NCI-H2107 (cell line): ENCODE measurements at regions not wholly inside any gene's neighbourhood (a gene's known extent, or its start where the extent isn't known, plus 50 kb on each side); places are given as distances from the start of the nearest gene placed in this dataset.

Experiments used
- DNase-seq: peaks from one replicate; lab custom pipeline; 2025; lab: John Stamatoyannopoulos, UW

GRCh38 chr6:154885214-154885613, 109.9 kb upstream of the TIAM2 start:
- no peak for DNase-seq

- no peak for DNase-seq
Observed at GRCh38 chr6:154886016-154886415, 109.1 kb upstream of the TIAM2 start.

- DNase-seq = no peak
Observed at GRCh38 chr6:154886471-154886870, 108.6 kb upstream of the TIAM2 start.

GRCh38 chr6:154887051-154887450, 108.1 kb upstream of the TIAM2 start:
- DNase-seq = no peak

- DNase-seq = no peak
Observed at GRCh38 chr6:154888421-154889295, 106.5 kb upstream of the TIAM2 start.

GRCh38 chr6:154890874-154891273, 104.2 kb upstream of the TIAM2 start:
- DNase-seq = no peak

GRCh38 chr6:154891901-154892300, 103.2 kb upstream of the TIAM2 start:
- no peak for DNase-seq

GRCh38 chr6:154893917-154894316, 101.2 kb upstream of the TIAM2 start:
- DNase-seq = no peak

- DNase-seq = no peak
Observed at GRCh38 chr6:154894902-154895301, 100.2 kb upstream of the TIAM2 start.

- no peak for DNase-seq
Observed at GRCh38 chr6:154895841-154896240, 99.3 kb upstream of the TIAM2 start.

GRCh38 chr6:154898821-154899220, 96.3 kb upstream of the TIAM2 start:
- DNase-seq = no peak

- DNase-seq = no peak
Observed at GRCh38 chr6:154899824-154900463, 95.2 kb upstream of the TIAM2 start.

GRCh38 chr6:154901876-154902552, 93.1 kb upstream of the TIAM2 start:
- no peak for DNase-seq

- DNase-seq = no peak
Observed at GRCh38 chr6:154907291-154907690, 87.8 kb upstream of the TIAM2 start.

GRCh38 chr6:154908723-154909122, 86.4 kb upstream of the TIAM2 start:
- DNase-seq = no peak

GRCh38 chr6:154909311-154909710, 85.8 kb upstream of the TIAM2 start:
- no peak for DNase-seq

GRCh38 chr6:154909821-154910220, 85.3 kb upstream of the TIAM2 start:
- no peak for DNase-seq

GRCh38 chr6:154914288-154914687, 80.8 kb upstream of the TIAM2 start:
- no peak for DNase-seq

GRCh38 chr6:154916857-154917256, 78.3 kb upstream of the TIAM2 start:
- no peak for DNase-seq

GRCh38 chr6:154917941-154918340, 77.2 kb upstream of the TIAM2 start:
- no peak for DNase-seq

GRCh38 chr6:154919806-154920205, 75.3 kb upstream of the TIAM2 start:
- DNase-seq = no peak

GRCh38 chr6:154920495-154921200, 74.5 kb upstream of the TIAM2 start:
- DNase-seq = no peak
